GM06990 (cell line): ENCODE measurements at regions not wholly inside any gene's neighbourhood (a gene's known extent, or its start where the extent isn't known, plus 50 kb on each side); places are given as distances from the start of the nearest gene placed in this dataset.

Experiments used
- DNase-seq: peaks from one replicate; pipeline ENCODE4 v3.0.0-alpha.2; 2011; ENCODE audit not compliant: insufficient read length; ENCODE audit errors: extremely low read depth
- H3K27me3 ChIP-seq: replicated peaks from 2 replicates; pipeline ENCODE4 v1.6.0; 2011; ENCODE audit warnings: low read length; ENCODE audit not compliant: control insufficient read depth, insufficient read depth
- H3K36me3 ChIP-seq: 2 replicates; pipeline ENCODE4 v1.5.1; 2011; ENCODE audit warnings: low read length; ENCODE audit not compliant: control insufficient read depth, insufficient read depth
- H3K4me3 ChIP-seq: replicated peaks from 2 replicates; pipeline ENCODE4 v1.5.1; 2011; ENCODE audit warnings: low read depth, mild to moderate bottlenecking, control low read depth, low read length
- TF ChIP-seq, protein P1 (sequence below): IDR thresholded peaks from 2 replicates; pipeline ENCODE4 v1.5.1; 2011; ENCODE audit warnings: low read length, control low read depth, mild to moderate bottlenecking, inconsistent platforms; ENCODE audit not compliant: insufficient read depth, poor library complexity, severe bottlenecking

DNA sequence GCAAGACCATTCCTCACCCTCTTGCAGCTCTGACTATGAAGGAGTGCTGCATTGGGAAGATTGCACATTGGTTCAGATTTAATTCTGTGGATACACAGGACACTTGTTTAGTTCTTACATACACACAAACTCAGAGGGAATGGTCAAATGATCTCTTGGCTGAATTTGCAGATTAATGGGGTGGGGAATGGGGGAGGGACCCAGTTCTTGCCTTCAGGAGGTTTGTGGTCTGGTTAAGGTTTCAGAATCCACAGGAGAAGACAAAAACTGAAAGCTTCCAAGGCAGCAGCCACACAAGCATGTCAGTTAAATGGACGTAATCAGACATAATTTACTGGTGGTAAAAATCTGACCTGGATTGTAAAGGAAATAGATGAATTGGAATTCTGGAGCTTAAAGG is 257.1 kb upstream of the ROPN1 start:
- no peaks in the 10 kb centered on the region for H3K36me3 ChIP-seq
- H3K4me3 ChIP-seq, result no peak overlapping the region
- no peaks in the 10 kb centered on the region for H3K27me3 ChIP-seq
- no peak for DNase-seq
- TF ChIP-seq, protein P1, sequence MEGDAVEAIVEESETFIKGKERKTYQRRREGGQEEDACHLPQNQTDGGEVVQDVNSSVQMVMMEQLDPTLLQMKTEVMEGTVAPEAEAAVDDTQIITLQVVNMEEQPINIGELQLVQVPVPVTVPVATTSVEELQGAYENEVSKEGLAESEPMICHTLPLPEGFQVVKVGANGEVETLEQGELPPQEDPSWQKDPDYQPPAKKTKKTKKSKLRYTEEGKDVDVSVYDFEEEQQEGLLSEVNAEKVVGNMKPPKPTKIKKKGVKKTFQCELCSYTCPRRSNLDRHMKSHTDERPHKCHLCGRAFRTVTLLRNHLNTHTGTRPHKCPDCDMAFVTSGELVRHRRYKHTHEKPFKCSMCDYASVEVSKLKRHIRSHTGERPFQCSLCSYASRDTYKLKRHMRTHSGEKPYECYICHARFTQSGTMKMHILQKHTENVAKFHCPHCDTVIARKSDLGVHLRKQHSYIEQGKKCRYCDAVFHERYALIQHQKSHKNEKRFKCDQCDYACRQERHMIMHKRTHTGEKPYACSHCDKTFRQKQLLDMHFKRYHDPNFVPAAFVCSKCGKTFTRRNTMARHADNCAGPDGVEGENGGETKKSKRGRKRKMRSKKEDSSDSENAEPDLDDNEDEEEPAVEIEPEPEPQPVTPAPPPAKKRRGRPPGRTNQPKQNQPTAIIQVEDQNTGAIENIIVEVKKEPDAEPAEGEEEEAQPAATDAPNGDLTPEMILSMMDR, result no peak

DNA sequence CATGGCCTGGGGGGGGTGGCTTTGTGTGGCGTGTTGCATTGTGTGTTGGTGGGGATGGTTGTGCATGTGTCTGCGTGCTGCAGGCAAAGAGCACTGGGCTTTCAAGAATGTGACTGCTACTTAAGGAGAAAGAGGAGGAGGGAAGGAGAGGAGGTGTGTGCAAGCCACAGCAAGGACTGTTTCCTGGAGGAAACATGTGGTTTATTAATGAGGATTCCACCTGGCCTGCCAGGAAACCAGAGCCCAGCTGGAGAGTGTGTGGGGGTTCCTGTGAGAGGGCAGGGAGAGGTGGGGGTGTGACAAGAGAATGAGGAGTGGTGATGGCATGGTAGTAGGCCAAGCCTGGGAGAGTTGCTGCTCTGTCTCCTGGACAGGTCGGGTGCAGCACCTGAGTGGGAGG is 258.1 kb upstream of the ROPN1 start:
- no peak for DNase-seq
- Histone ChIP-seq H3K4me3 (no peak overlapping the region), H3K36me3 (no peaks in the 10 kb centered on the region), H3K27me3 (no peaks in the 10 kb centered on the region)
- TF ChIP-seq, protein P1, result no peak

DNA sequence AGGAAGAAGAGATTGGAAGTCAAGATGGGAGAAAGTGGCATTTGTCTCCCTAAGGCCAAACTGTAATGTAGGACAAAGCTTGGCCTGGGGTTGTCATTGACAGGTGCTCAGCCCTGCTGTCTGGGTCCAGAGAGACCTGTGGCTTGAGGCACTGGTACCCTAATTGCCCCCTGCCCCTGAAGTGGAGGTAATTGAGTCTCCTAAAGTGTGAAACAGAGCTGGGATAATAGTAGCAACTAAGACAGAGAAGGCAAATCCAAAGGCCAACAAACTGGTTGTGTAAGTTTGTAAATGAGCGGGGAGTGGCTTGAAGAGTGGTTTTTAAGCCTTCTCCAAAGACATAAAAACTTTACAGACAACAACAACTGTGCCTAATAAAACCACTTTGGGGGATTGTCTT is 264.2 kb upstream of the ROPN1 start:
- no peaks in the 10 kb centered on the region for H3K27me3 ChIP-seq
- TF ChIP-seq, protein P1, result no peak
- no peak overlapping the region for H3K4me3 ChIP-seq
- H3K36me3 ChIP-seq, result no peaks in the 10 kb centered on the region
- DNase-seq, result no peak

DNA sequence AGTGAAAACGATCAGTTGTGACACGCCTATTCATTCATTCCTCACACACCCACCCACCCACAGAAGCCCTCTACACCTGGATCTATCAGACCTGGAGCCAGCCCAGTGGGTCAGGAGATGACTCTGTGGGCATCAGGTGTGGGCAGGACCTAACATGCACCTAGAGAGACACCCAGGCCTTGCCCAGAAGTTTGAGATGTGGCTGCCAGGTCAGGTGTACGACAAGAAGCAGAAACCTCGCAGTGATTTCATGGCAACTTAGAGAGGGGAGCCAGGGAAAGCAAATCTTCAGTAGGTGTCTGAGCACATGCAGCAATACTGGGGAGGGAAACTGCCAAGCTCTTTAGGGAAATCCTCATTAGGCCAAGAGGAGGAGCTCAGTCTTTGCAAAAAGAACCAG is 264.7 kb upstream of the ROPN1 start:
- TF ChIP-seq, protein P1, result no peak
- Histone ChIP-seq H3K27me3 (no peaks in the 10 kb centered on the region), H3K36me3 (no peaks in the 10 kb centered on the region), H3K4me3 (no peak overlapping the region)
- no peak for DNase-seq

DNA sequence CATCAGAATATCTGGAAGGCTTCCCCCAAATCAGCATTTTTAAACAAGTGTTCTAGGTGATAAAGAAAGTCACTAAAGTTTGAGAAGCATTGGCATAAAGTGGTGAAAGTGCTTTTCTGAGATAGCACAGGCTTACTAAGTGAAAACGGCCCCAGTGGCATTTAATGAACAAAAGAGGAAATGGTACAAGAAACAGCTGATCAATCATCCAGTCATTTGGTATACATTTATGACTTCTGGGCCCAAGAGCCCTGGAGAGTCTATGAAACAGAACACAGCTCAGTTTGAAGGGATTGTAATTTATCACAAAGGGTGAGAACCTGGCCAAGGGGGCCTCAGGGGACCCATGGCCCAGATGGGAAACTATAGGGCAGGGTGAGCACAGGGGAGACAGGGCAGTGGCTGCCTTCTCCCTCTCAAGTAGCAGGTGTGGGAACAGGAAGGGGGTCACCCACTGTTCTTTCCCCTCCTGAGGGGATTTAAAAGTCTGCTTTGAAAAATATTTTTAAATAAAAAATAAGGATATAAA is 265.5 kb upstream of the ROPN1 start:
- H3K36me3 ChIP-seq, result no peaks in the 10 kb centered on the region
- TF ChIP-seq, protein P1, result no peak

DNA sequence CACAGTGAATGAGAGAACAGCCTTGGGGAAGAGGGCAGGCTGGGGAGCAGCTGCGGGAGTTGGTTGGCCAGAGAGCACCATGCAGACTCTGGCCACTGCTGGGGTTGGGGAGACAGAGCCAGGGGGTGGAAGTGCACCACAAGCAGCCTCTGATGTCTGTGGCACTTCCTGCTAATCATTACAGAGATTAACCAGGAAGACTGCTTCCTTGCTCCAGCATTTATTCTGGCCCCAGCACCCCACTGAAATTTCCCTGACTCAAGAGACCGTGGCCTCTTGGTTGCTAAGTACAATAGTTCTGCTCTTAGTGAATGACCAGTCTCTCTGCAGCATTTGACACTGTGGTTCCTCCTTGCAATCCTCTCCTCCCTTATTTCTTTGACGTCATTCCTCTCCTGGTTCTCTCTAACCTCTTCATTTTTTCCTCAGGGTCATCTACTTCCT is 266.2 kb upstream of the ROPN1 start:
- no peak overlapping the region for H3K4me3 ChIP-seq
- no peaks in the 10 kb centered on the region for H3K36me3 ChIP-seq
- DNase-seq, result no peak
- TF ChIP-seq, protein P1, result no peak
- no peaks in the 10 kb centered on the region for H3K27me3 ChIP-seq

More for the DNA sequence above, 265.5 kb upstream of the ROPN1 start:
- no peak overlapping the region for H3K4me3 ChIP-seq
- no peak for DNase-seq
- no peaks in the 10 kb centered on the region for H3K27me3 ChIP-seq
